ENCODE measurements at regions not wholly inside any gene's neighbourhood (a gene's known extent, or its start where the extent isn't known, plus 50 kb on each side); places are given as distances from the start of the nearest gene placed in this dataset.
A peak's percentile ranks its signal among the peaks of the same experiment; 100 is the strongest.

DNA sequence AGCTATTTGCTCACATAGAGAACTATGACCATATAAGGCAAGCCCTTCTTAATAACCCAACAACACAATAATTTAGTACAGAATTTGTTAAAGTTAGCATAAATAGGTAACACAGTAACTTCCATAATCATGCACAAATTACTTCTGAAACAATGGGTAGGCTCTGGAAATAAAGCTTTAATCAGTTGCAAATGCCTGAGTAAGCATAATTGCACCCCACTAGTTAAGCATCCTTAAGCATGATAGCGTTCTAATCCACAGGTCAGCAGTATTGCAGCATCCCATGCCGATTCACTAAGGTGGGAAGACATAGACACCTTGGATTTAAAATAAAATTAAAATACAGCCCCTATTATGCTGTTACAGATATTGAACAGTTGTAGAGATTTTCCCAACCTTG lies 161.7 kb downstream of the DHX15 start:
- TF ChIP-seq, protein P1, sequence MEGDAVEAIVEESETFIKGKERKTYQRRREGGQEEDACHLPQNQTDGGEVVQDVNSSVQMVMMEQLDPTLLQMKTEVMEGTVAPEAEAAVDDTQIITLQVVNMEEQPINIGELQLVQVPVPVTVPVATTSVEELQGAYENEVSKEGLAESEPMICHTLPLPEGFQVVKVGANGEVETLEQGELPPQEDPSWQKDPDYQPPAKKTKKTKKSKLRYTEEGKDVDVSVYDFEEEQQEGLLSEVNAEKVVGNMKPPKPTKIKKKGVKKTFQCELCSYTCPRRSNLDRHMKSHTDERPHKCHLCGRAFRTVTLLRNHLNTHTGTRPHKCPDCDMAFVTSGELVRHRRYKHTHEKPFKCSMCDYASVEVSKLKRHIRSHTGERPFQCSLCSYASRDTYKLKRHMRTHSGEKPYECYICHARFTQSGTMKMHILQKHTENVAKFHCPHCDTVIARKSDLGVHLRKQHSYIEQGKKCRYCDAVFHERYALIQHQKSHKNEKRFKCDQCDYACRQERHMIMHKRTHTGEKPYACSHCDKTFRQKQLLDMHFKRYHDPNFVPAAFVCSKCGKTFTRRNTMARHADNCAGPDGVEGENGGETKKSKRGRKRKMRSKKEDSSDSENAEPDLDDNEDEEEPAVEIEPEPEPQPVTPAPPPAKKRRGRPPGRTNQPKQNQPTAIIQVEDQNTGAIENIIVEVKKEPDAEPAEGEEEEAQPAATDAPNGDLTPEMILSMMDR (IDR thresholded peaks at IDR 0.05) = no peak
- no peak for ATAC-seq
- no peaks in the 10 kb centered on the region for H3K36me3 ChIP-seq (ENCODE audit: control insufficient read depth, insufficient read depth, low read length)
- WGBS (ENCODE audit: insufficient coverage) = 90% methylated on average over 1 of the region's 2 CpGs
- intact Hi-C loops (cut with micrococcal nuclease) = no loop called here
- no peak overlapping the region for H3K27ac ChIP-seq (ENCODE audit: low read length)
- DNase-seq = no peak
- Mint-ChIP-seq H3K27ac (no peak overlapping the region), H3K27me3 (ENCODE audit: low read depth in 2 of 2) (peaks cover 4 to 16% of the 10 kb centered on the region in 2 donors), H3K4me1 (peaks cover 6% of the 10 kb centered on the region in 2 donors), H3K9me3 (no peaks in the 10 kb centered on the region), H3K36me3 (no peaks in the 10 kb centered on the region), H3K4me3 (no peak overlapping the region)
- H3K27me3 ChIP-seq (ENCODE audit: control insufficient read depth, insufficient read depth, low read length) = no peaks in the 10 kb centered on the region
- H3K4me3 ChIP-seq (ENCODE audit: low read length) = no peak overlapping the region
- H3K4me1 ChIP-seq (ENCODE audit: control insufficient read depth, insufficient read depth, low read length) = no peaks in the 10 kb centered on the region
- H3K9me3 ChIP-seq (ENCODE audit: control insufficient read depth, insufficient read depth, low read length) = no peaks in the 10 kb centered on the region

DNA sequence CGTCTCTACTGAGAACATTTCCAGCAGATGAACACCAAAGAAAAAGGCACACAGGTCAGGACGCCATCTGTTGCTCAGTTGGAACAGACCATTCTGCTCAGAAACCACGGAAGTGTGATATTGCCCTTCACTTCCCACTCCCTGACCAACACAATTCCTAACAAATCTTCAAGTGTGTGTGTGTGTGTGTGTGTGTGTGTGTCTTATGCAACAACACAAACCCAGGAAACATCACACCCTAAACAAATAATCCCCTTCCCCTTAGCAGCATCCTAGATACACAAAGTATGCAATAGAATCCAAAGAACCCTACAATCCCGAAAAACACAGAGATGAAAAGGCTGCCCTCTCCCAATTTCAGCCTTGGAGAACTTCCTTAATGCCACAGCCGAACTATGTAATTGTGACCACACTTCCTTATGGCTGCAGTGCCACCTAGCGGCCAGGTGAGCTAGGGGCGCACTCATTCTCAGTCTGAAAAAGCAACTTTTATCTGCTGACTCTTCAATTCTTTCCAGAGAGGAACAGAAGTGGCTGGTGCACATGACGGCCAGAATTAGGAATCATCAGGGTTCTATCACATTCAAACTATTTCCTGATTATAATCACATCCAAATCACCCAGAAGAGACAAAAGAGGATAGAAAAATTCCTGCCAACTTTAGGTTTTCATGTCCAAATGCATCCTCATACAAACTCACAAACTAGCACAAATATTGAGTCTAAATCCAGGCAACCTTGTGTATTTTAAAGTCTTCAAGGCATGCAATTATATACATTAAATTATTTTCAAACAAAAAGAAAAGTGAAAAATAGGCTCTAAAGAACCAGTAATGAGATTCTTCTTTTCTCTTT lies 164.9 kb downstream of the DHX15 start:
- TF ChIP-seq, protein P1 (IDR thresholded peaks at IDR 0.05) = peak; percentile 62
- 5% methylated on average over 6 of the region's 8 CpGs for WGBS (ENCODE audit: insufficient coverage)
- ATAC-seq (peak in 2 of 3 donors; percentile 57 to 59), DNase-seq (peak in 1 of 2 donors; percentile 71)
- Mint-ChIP-seq H3K36me3 (no peaks in the 10 kb centered on the region), H3K9me3 (no peaks in the 10 kb centered on the region), H3K4me1 (peaks cover 6% of the 10 kb centered on the region in 2 donors), H3K27me3 (ENCODE audit: low read depth in 2 of 2) (peaks cover 4 to 26% of the 10 kb centered on the region in 2 donors), H3K27ac (no peak overlapping the region), H3K4me3 (no peak overlapping the region)
- intact Hi-C loops (cut with micrococcal nuclease) = loop anchor here (5.0 kb wide), 1 partner anchor 1522 kb away; no protein-coding TSS in a partner anchor
- Histone ChIP-seq H3K4me3 (ENCODE audit: low read length) (no peak overlapping the region), H3K27me3 (ENCODE audit: control insufficient read depth, insufficient read depth, low read length) (no peaks in the 10 kb centered on the region), H3K9me3 (ENCODE audit: control insufficient read depth, insufficient read depth, low read length) (no peaks in the 10 kb centered on the region), H3K27ac (ENCODE audit: low read length) (no peak overlapping the region), H3K36me3 (ENCODE audit: control insufficient read depth, insufficient read depth, low read length) (no peaks in the 10 kb centered on the region), H3K4me1 (ENCODE audit: control insufficient read depth, insufficient read depth, low read length) (no peaks in the 10 kb centered on the region)

DNA sequence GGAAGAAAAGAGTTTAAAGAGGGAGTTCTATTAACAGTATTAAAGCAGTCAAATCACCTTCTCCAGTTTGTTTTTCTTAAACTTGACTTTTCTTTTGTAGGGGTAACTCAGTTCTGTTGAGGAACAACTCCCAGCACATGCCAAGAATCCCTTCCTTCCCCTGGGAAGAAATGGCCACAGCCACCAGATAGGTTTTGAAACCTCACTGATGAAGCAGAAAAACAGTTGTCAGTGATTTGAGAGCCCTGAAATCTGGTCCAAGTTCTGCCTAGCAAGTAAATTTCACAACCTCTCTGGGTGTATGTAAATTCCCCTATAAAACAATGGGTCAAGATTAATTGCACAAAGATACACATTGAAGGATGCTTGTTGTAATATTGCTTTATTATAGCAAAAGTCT lies 167.1 kb downstream of the DHX15 start:
- TF ChIP-seq, protein P1 (IDR thresholded peaks at IDR 0.05) = no peak
- intact Hi-C loops (cut with micrococcal nuclease) = loop anchor here (5.0 kb wide), 1 partner anchor 1520 kb away; no protein-coding TSS in a partner anchor
- Histone ChIP-seq H3K36me3 (ENCODE audit: control insufficient read depth, insufficient read depth, low read length) (no peaks in the 10 kb centered on the region), H3K9me3 (ENCODE audit: control insufficient read depth, insufficient read depth, low read length) (no peaks in the 10 kb centered on the region), H3K4me3 (ENCODE audit: low read length) (no peak overlapping the region), H3K27me3 (ENCODE audit: control insufficient read depth, insufficient read depth, low read length) (no peaks in the 10 kb centered on the region), H3K4me1 (ENCODE audit: control insufficient read depth, insufficient read depth, low read length) (no peaks in the 10 kb centered on the region), H3K27ac (ENCODE audit: low read length) (no peak overlapping the region)
- DNase-seq (no peak), ATAC-seq (no peak)
- no peaks in the 10 kb centered on the region for H3K36me3 Mint-ChIP-seq
- H3K4me1 Mint-ChIP-seq = peaks cover 6% of the 10 kb centered on the region in 2 donors
- no peak overlapping the region for H3K27ac Mint-ChIP-seq
- peaks cover 10 to 32% of the 10 kb centered on the region in 2 donors for H3K27me3 Mint-ChIP-seq (ENCODE audit: low read depth in 2 of 2)
- no peak overlapping the region for H3K4me3 Mint-ChIP-seq
- H3K9me3 Mint-ChIP-seq = no peaks in the 10 kb centered on the region
